NT2/D1 (cell line): ENCODE measurements at regions not wholly inside any gene's neighbourhood (a gene's known extent, or its start where the extent isn't known, plus 50 kb on each side); places are given as distances from the start of the nearest gene placed in this dataset.
"Not testable (repeated sequence)": the region's sequence is repeated elsewhere in the genome, so short reads cannot be mapped to it uniquely, and the experiment has no call there.

Experiments
- DNase-seq: peaks from one replicate; pipeline ENCODE4 v3.0.0-alpha.2; 2011; ENCODE audit warnings: low read depth, low spot score
- H3K27me3 ChIP-seq: 2 replicates; pipeline ENCODE4 v1.6.0; 2011; ENCODE audit warnings: mild to moderate bottlenecking; ENCODE audit not compliant: insufficient read length, insufficient read depth
- H3K36me3 ChIP-seq: 2 replicates; pipeline ENCODE4 v1.6.1; 2011; ENCODE audit warnings: mild to moderate bottlenecking, low read length, mixed read lengths; ENCODE audit not compliant: insufficient read depth, insufficient read length
- H3K4me1 ChIP-seq: 2 replicates; pipeline ENCODE4 v1.5.1; 2011; ENCODE audit not compliant: insufficient read depth, insufficient read length
- H3K4me3 ChIP-seq: 2 replicates; pipeline ENCODE4 v1.5.1; 2011; ENCODE audit warnings: low read depth; ENCODE audit not compliant: insufficient read length
- H3K9ac ChIP-seq: 2 replicates; pipeline ENCODE4 v1.6.0; 2011; ENCODE audit warnings: low read depth; ENCODE audit not compliant: insufficient read length
- H3K9me3 ChIP-seq: 2 replicates; pipeline ENCODE4 v1.5.1; 2011; ENCODE audit warnings: mild to moderate bottlenecking, low read length; ENCODE audit not compliant: insufficient read depth
- SUZ12 ChIP-seq: IDR thresholded peaks from 2 replicates; pipeline ENCODE4 v1.6.1; 2011; ENCODE audit not compliant: insufficient read length, insufficient read depth; ENCODE audit errors: extremely low read depth
- YY1 ChIP-seq: IDR thresholded peaks from 2 replicates; pipeline ENCODE4 v1.6.1; 2011; ENCODE audit not compliant: insufficient read length, insufficient read depth
- ZNF274 ChIP-seq: IDR thresholded peaks from 2 replicates; pipeline ENCODE4 v1.6.1; 2011; ENCODE audit warnings: mild to moderate bottlenecking, low read depth, low read length

DNA sequence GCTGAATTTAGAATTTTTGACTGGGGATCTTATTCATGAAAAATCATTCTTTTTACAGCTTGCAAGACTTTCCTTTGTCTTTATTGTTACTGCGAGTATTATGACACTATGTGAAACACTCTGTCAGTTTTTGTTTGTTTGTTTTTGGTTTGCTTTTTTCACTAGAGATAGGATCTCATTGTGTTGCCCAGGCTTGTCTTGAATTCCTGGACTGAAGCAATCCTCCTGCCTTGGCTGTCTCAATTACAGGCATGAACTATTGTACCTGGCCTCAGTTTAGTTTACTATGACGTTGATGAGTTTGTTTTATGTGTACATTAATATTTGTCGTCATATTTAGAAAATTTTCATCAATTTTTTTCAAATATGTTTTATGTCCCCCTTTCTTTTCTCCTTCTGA is 1030.0 kb upstream of the PRR20A start:
- Histone ChIP-seq H3K9me3 (no peaks in the 10 kb centered on the region), H3K4me3 (no peak overlapping the region), H3K36me3 (no peaks in the 10 kb centered on the region), H3K27me3 (no peaks in the 10 kb centered on the region), H3K9ac (no peak overlapping the region), H3K4me1 (no peaks in the 10 kb centered on the region)
- TF ChIP-seq ZNF274: no peak
- TF ChIP-seq SUZ12: no peak
- TF ChIP-seq YY1: no peak
- DNase-seq: no peak

DNA sequence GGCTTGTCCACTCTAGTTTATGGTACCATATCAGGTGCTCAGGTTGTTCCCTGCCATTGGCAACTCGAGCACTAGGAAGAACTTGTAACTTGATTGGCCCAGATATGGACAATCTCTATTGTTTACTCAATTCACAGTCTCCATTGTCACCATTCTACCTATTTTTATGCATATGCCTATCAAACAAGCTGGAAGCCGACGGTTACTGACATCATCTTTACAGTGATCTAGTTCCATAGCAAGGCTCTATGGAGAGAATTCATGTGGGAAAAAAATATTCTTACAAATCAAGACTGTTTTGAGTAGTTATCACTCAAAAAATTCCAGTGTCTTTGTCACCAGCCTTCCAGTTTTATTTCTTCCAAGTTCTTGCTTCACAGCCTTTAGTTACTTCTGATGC is 1006.2 kb upstream of the PRR20A start:
- H3K9ac ChIP-seq: no peak overlapping the region
- no peaks in the 10 kb centered on the region for H3K27me3 ChIP-seq
- no peak for DNase-seq
- H3K4me3 ChIP-seq: no peak overlapping the region
- no peak for TF ChIP-seq SUZ12
- no peak for TF ChIP-seq YY1
- TF ChIP-seq ZNF274: no peak
- H3K36me3 ChIP-seq: no peaks in the 10 kb centered on the region
- H3K9me3 ChIP-seq: no peaks in the 10 kb centered on the region
- H3K4me1 ChIP-seq: no peaks in the 10 kb centered on the region

GRCh38 chr13:56166864-56167263 is 973.9 kb upstream of the PRR20A start:
- H3K9me3 ChIP-seq: no peaks in the 10 kb centered on the region
- DNase-seq: peak; percentile 36
- H3K27me3 ChIP-seq: no peaks in the 10 kb centered on the region
- H3K4me1 ChIP-seq: no peaks in the 10 kb centered on the region
- no peak for TF ChIP-seq YY1
- TF ChIP-seq SUZ12: no peak
- TF ChIP-seq ZNF274: no peak
- H3K9ac ChIP-seq: no peak overlapping the region
- no peak overlapping the region for H3K4me3 ChIP-seq
- no peaks in the 10 kb centered on the region for H3K36me3 ChIP-seq

DNA sequence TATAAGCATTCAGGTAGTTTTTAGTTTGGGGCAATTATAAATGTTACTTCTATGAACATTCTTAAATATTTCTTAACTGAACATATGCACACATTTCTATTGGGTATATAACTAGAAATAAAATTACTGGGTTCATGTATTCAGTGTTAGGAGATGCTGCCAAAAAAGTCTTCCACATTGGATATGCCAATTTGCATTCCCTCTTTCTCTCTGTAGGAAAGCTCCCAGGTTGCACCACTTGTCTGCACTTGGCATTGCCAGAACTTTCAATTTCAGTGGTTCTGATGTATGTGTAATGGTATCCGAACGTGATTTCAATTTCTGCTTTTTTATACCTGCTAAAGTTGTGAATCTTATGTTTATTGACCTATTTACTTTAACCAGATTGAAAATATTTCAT is 972.1 kb upstream of the PRR20A start:
- no peaks in the 10 kb centered on the region for H3K9me3 ChIP-seq
- H3K27me3 ChIP-seq: no peaks in the 10 kb centered on the region
- no peak for DNase-seq
- no peak overlapping the region for H3K9ac ChIP-seq
- H3K36me3 ChIP-seq: no peaks in the 10 kb centered on the region
- H3K4me3 ChIP-seq: no peak overlapping the region
- no peak for TF ChIP-seq SUZ12
- no peak for TF ChIP-seq YY1
- TF ChIP-seq ZNF274: no peak
- H3K4me1 ChIP-seq: no peaks in the 10 kb centered on the region

- H3K9ac ChIP-seq: no peak overlapping the region
- no peak overlapping the region for H3K4me3 ChIP-seq
- TF ChIP-seq ZNF274 (no peak), SUZ12 (no peak), YY1 (no peak)
- H3K9me3 ChIP-seq: no peaks in the 10 kb centered on the region
- no peaks in the 10 kb centered on the region for H3K36me3 ChIP-seq
- DNase-seq: no peak
- no peaks in the 10 kb centered on the region for H3K27me3 ChIP-seq
- no peaks in the 10 kb centered on the region for H3K4me1 ChIP-seq
Observed at GRCh38 chr13:56173346-56173745, 967.4 kb upstream of the PRR20A start.

- DNase-seq: no peak
- H3K36me3 ChIP-seq: no peaks in the 10 kb centered on the region
- no peaks in the 10 kb centered on the region for H3K27me3 ChIP-seq
- H3K4me3 ChIP-seq: no peak overlapping the region
- H3K9me3 ChIP-seq: no peaks in the 10 kb centered on the region
- H3K4me1 ChIP-seq: no peaks in the 10 kb centered on the region
- H3K9ac ChIP-seq: no peak overlapping the region
- TF ChIP-seq SUZ12 (no peak), YY1 (no peak), ZNF274 (no peak)
Observed at GRCh38 chr13:56182598-56182997, 958.1 kb upstream of the PRR20A start.

DNA sequence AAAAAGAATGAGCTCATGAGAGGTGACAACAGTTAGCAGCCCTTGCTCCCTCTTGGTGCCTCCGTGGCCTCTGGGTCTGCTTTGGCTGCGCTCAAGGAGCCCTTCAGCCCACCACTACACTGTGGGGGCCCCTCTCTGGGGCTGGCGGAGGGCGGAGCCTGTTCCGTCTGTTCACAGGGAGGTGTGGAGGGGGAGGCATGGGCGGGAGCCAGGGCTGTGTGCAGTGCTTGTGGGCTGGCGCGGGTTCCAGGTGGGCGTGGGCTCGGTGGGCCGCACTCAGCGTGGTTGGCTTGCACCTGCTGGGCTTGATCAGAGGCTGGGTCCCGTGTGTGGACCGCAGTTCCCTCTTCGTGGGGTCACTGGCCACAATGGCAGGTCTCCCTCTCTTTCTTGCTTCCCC is 953.4 kb upstream of the PRR20A start:
- no peak overlapping the region for H3K9ac ChIP-seq
- H3K27me3 ChIP-seq: no peaks in the 10 kb centered on the region
- H3K9me3 ChIP-seq: no peaks in the 10 kb centered on the region
- TF ChIP-seq YY1: no peak
- no peak for TF ChIP-seq ZNF274
- TF ChIP-seq SUZ12: no peak
- no peaks in the 10 kb centered on the region for H3K36me3 ChIP-seq
- H3K4me3 ChIP-seq: no peak overlapping the region
- DNase-seq: no peak
- no peaks in the 10 kb centered on the region for H3K4me1 ChIP-seq

- H3K9ac ChIP-seq, DNase-seq, H3K36me3 ChIP-seq, H3K27me3 ChIP-seq, H3K4me3 ChIP-seq, H3K9me3 ChIP-seq, H3K4me1 ChIP-seq: not testable (repeated sequence)
Observed at GRCh38 chr13:56188582-56188981, 952.1 kb upstream of the PRR20A start.
